ENCODE measurements at regions not wholly inside any gene's neighbourhood (a gene's known extent, or its start where the extent isn't known, plus 50 kb on each side); places are given as distances from the start of the nearest gene placed in this dataset.

DNA sequence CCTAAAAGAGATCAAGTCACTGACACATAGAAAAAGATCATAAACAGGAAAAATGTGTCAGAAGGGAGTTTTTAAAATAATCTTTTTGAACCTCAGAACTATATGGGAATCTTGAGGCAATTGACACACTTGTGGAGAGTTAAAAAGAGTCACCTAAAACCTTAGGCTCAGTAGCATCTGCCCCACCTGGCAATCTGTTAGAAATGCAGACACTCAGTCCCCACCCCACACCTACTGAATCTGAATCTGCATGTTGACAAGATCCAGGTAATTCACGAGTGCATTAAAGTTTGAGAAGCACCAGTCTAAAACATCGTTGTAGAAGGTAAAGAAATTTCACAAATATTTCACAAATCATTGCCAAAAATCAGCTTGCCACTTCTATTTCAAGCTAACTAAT lies 388.3 kb downstream of the NR2F1-AS1 start:
- peak overlapping the region; percentile 15 for H2AFZ ChIP-seq (ENCODE audit: low read depth, low read length)
- H3K36me3 ChIP-seq (ENCODE audit: control insufficient read depth in 2 of 2, extremely low read depth in 1 of 2, insufficient read depth in 2 of 2, low read length in 2 of 2), result no peaks in the 10 kb centered on the region
- H3K27me3 ChIP-seq (ENCODE audit: control insufficient read depth in 2 of 2, insufficient read depth in 2 of 2, low read length in 2 of 2), result no peaks in the 10 kb centered on the region
- intact Hi-C loops (cut with micrococcal nuclease), result loop anchor here (1.0 to 2.0 kb wide), 2 partner anchors 30 to 167 kb away; no protein-coding TSS in a partner anchor
- no peaks in the 10 kb centered on the region for H3K9me3 ChIP-seq (replicated peaks; ENCODE audit: control insufficient read depth, insufficient read depth, low read length)
- FAIRE-seq, result no peak
- peak overlapping the region; percentile 68 for H3K27ac ChIP-seq (ENCODE audit: insufficient read depth, low read depth, low read length)
- POLR2A ChIA-PET, result no interaction called here
- H3K79me2 ChIP-seq (ENCODE audit: control insufficient read depth, insufficient read depth, low read length), result no peaks in the 10 kb centered on the region
- H3K9ac ChIP-seq (replicated peaks; ENCODE audit: extremely low read depth, insufficient read depth, low read length), result no peak overlapping the region
- BruUV-seq (replicated peaks), result no TSS peak
- dilution Hi-C loops (cut with MboI; ENCODE audit: extremely low pct_ligation_motif_present, low sequenced_read_pairs), result no loop called here
- H3K4me3 ChIP-seq (replicated peaks in 1 of 3; ENCODE audit: insufficient read depth in 1 of 3, low read depth in 1 of 3, low read length in 3 of 3), result no peak overlapping the region
- TF ChIP-seq FOS (IDR thresholded peaks at IDR 0.05; ENCODE audit: borderline replicate concordance, insufficient read depth, low read length), result no peak
- no peak for TF ChIP-seq POLR2AphosphoS5 (IDR thresholded peaks at IDR 0.05; ENCODE audit: insufficient read depth, low read depth, low read length)
- TF ChIP-seq, protein P1, sequence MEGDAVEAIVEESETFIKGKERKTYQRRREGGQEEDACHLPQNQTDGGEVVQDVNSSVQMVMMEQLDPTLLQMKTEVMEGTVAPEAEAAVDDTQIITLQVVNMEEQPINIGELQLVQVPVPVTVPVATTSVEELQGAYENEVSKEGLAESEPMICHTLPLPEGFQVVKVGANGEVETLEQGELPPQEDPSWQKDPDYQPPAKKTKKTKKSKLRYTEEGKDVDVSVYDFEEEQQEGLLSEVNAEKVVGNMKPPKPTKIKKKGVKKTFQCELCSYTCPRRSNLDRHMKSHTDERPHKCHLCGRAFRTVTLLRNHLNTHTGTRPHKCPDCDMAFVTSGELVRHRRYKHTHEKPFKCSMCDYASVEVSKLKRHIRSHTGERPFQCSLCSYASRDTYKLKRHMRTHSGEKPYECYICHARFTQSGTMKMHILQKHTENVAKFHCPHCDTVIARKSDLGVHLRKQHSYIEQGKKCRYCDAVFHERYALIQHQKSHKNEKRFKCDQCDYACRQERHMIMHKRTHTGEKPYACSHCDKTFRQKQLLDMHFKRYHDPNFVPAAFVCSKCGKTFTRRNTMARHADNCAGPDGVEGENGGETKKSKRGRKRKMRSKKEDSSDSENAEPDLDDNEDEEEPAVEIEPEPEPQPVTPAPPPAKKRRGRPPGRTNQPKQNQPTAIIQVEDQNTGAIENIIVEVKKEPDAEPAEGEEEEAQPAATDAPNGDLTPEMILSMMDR (IDR thresholded peaks at IDR 0.05; ENCODE audit: extremely low read depth in 1 of 2, insufficient read depth in 1 of 2, low read depth in 1 of 2, low read length in 2 of 2), result no peak
- TF ChIP-seq POLR2A (IDR thresholded peaks at IDR 0.05; ENCODE audit: low read depth, low read length), result no peak
- no peak for TF ChIP-seq MYC (IDR thresholded peaks at IDR 0.05; ENCODE audit: low read depth, low read length)
- TF ChIP-seq, protein P2, sequence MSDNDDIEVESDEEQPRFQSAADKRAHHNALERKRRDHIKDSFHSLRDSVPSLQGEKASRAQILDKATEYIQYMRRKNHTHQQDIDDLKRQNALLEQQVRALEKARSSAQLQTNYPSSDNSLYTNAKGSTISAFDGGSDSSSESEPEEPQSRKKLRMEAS (IDR thresholded peaks at IDR 0.05; ENCODE audit: insufficient read depth, insufficient read length), result no peak
- no peak for TF ChIP-seq JUN (IDR thresholded peaks at IDR 0.05; ENCODE audit: borderline replicate concordance, insufficient read depth, insufficient read length, low read depth)
- TF ChIP-seq GATA2 (IDR thresholded peaks at IDR 0.05; ENCODE audit: insufficient read depth, insufficient read length, low read depth, low read length), result no peak
- no peak for TF ChIP-seq EZH2 (IDR thresholded peaks at IDR 0.05; ENCODE audit: borderline replicate concordance, low read depth, low read length, severe bottlenecking)
- no peaks in the 10 kb centered on the region for H4K20me1 ChIP-seq (replicated peaks; ENCODE audit: control insufficient read depth, extremely low read depth, insufficient read depth, low read length)
- H3K4me1 ChIP-seq (ENCODE audit: control insufficient read depth, extremely low read depth, insufficient read depth, low read length), result peaks cover 34% of the 10 kb centered on the region
- peak overlapping the region; percentile 74 for H3K4me2 ChIP-seq (ENCODE audit: insufficient read depth, low read length)
- DNase-seq (ENCODE audit: low read depth, low spot score), result no peak
- CTCF ChIA-PET, result interaction anchor here (1.6 kb wide), 1 partner anchor 609 kb away, joined by 4 read pairs; no protein-coding TSS in a partner anchor
- H3K9me1 ChIP-seq (replicated peaks; ENCODE audit: control insufficient read depth, extremely low read depth, insufficient read depth, low read length), result no peaks in the 10 kb centered on the region

Measured in endothelial cell of umbilical vein (primary cell).